ENCODE measurements at regions not wholly inside any gene's neighbourhood (a gene's known extent, or its start where the extent isn't known, plus 50 kb on each side); places are given as distances from the start of the nearest gene placed in this dataset.

- TF ChIP-seq CTCF (IDR thresholded peaks at IDR 0.05) = no peak
- TF ChIP-seq SIN3A (IDR thresholded peaks at IDR 0.05; ENCODE audit: borderline replicate concordance, insufficient read depth, low read depth, low read length) = no peak
- no peak for TF ChIP-seq POLR2AphosphoS5 (IDR thresholded peaks at IDR 0.05; ENCODE audit: low read depth, low read length)
- no peak for TF ChIP-seq TCF7L2 (IDR thresholded peaks at IDR 0.05; ENCODE audit: low read depth, low read length)
- no peak for TF ChIP-seq REST (IDR thresholded peaks at IDR 0.05; ENCODE audit: insufficient read depth in 1 of 2, low read depth in 2 of 2, low read length in 1 of 2)
These were observed 73.9 kb upstream of the FGF3 start for GRCh38 chr11:69892986-69893555.

All from Panc1 (cell line).